HUES6 (cell line): ENCODE measurements at regions not wholly inside any gene's neighbourhood (a gene's known extent, or its start where the extent isn't known, plus 50 kb on each side); places are given as distances from the start of the nearest gene placed in this dataset.

Source experiments
- H3K27ac ChIP-seq: 2 replicates; pipeline ENCODE4 v1.7.0; 2013; ENCODE audit warnings: low read depth, mild to moderate bottlenecking, low read length, inconsistent platforms
- H3K27me3 ChIP-seq: 2 replicates; pipeline ENCODE4 v1.6.1; 2013; ENCODE audit warnings: low read length; ENCODE audit not compliant: control insufficient read depth, insufficient read depth
- H3K36me3 ChIP-seq: 2 replicates; pipeline ENCODE4 v1.6.1; 2013; ENCODE audit warnings: low read length; ENCODE audit not compliant: control insufficient read depth, insufficient read depth
- H3K4me1 ChIP-seq: 2 replicates; pipeline ENCODE4 v1.6.1; 2013; ENCODE audit warnings: low read length; ENCODE audit not compliant: control insufficient read depth, insufficient read depth
- H3K4me3 ChIP-seq: 2 replicates; pipeline ENCODE4 v1.5.1; 2013; ENCODE audit warnings: low read depth, low read length
- H3K9ac ChIP-seq: one replicate; pipeline ENCODE4 v1.6.1; 2013; ENCODE audit warnings: mild to moderate bottlenecking, low read length
- H3K9me3 ChIP-seq: 2 replicates; pipeline ENCODE4 v1.6.1; 2013; ENCODE audit warnings: low read depth, low read length; ENCODE audit not compliant: control insufficient read depth, insufficient read depth

DNA sequence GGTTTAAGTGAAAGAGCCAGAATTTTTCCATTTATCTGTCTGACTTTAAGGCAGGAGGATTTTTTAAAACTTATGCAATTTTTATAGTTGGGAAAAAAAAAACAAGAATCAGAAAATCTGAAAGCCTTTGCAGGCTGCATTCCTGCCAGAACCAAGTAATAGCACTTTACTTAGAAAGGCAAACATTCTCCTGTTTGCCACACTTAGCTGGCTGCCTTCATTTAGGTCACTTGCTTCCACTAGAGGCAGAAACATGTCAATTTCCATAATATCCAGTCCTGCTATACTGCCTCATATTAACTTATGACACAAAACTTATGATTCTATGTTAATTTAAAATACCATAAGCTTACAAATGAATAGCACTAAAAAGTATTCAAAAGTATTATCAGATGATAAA is 425.8 kb downstream of the FRK start:
- Histone ChIP-seq H3K4me3 (no peak overlapping the region), H3K9me3 (no peaks in the 10 kb centered on the region), H3K27me3 (no peaks in the 10 kb centered on the region), H3K9ac (no peak overlapping the region), H3K36me3 (no peaks in the 10 kb centered on the region), H3K4me1 (no peaks in the 10 kb centered on the region), H3K27ac (no peak overlapping the region)

DNA sequence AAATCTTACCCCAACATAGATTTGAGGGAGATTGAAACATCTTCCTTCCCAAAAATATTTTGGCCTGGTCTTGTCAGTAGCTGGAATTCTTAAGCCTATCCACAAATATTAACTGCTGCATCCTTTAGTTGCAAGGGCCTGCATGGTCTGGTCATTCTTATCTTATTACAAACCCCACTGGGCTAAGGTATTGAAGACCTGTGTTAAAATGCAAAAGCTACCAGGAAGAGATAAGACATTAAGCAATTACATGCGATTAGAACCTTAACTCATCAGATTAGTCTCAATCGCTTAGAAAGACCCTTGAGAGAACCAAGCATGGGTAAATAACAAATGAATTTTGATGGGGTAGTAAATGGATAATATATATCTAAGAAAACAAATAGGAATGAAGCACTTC is 426.6 kb downstream of the FRK start:
- Histone ChIP-seq H3K27ac (no peak overlapping the region), H3K9ac (no peak overlapping the region), H3K9me3 (no peaks in the 10 kb centered on the region), H3K4me1 (no peaks in the 10 kb centered on the region), H3K4me3 (no peak overlapping the region), H3K36me3 (no peaks in the 10 kb centered on the region), H3K27me3 (no peaks in the 10 kb centered on the region)

- no peaks in the 10 kb centered on the region for H3K36me3 ChIP-seq
- no peak overlapping the region for H3K27ac ChIP-seq
- no peaks in the 10 kb centered on the region for H3K27me3 ChIP-seq
- H3K9me3 ChIP-seq, result no peaks in the 10 kb centered on the region
- no peak overlapping the region for H3K4me3 ChIP-seq
- no peaks in the 10 kb centered on the region for H3K4me1 ChIP-seq
- no peak overlapping the region for H3K9ac ChIP-seq
Measured at GRCh38 chr6:115631028-115631427, 429.7 kb downstream of the FRK start.

DNA sequence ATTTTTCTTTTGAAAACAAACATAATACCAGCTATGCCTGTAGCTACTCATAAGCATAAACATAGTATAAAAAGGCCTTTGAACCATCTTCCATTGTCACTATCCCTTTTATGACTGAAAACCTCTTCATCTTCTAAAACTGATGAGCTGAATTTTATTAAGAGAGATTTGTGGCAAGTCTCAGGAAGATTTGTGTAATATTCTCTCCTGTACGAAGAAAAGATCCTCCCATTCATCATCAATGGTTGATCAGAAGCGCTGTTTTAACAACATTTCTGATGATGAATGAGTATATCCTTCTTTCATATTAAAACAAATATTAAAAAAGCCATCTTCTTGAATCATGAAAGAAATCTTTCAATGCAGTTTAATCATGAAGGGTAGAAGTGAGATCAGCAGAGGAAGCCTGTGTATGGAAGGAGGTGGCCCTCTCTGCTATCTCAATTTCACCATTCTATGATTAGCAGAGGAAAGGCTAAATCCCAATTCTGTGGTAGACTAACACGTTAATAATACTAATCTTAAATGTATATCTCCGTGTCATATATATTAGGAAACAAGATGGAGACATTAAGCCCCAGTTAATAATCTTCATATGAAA is 430.2 kb downstream of the FRK start:
- Histone ChIP-seq H3K9me3 (no peaks in the 10 kb centered on the region), H3K4me1 (no peaks in the 10 kb centered on the region), H3K36me3 (no peaks in the 10 kb centered on the region), H3K27me3 (no peaks in the 10 kb centered on the region), H3K9ac (no peak overlapping the region), H3K4me3 (no peak overlapping the region), H3K27ac (no peak overlapping the region)

DNA sequence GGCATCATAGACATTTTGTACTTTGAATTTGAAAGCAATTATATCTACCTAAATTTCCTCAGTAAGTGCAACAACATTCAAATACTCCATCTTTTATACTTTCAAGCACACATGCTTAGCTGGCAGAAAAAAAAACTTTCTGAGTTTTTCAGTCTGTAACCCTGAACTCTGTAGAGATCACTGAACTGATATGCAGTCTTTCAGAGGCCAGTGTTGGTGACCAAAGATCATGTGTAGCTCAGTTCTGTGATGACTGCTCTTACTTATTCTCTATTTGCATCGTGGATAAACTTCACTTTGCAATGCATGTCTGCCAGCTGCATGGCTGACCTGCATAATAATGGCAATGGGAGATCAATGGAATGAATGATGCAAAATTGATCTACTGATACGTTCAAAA is 431.3 kb downstream of the FRK start:
- H3K36me3 ChIP-seq, result no peaks in the 10 kb centered on the region
- no peak overlapping the region for H3K4me3 ChIP-seq
- no peaks in the 10 kb centered on the region for H3K9me3 ChIP-seq
- H3K27ac ChIP-seq, result no peak overlapping the region
- H3K27me3 ChIP-seq, result no peaks in the 10 kb centered on the region
- H3K9ac ChIP-seq, result no peak overlapping the region
- H3K4me1 ChIP-seq, result no peaks in the 10 kb centered on the region

- Histone ChIP-seq H3K9me3 (no peaks in the 10 kb centered on the region), H3K4me3 (no peak overlapping the region), H3K27ac (no peak overlapping the region), H3K9ac (no peak overlapping the region), H3K36me3 (no peaks in the 10 kb centered on the region), H3K27me3 (no peaks in the 10 kb centered on the region), H3K4me1 (no peaks in the 10 kb centered on the region; the same call in 1 of the 2 replicates)
Measured at GRCh38 chr6:115618256-115618655, 442.4 kb downstream of the FRK start.

GRCh38 chr6:115617031-115617430 is 443.7 kb downstream of the FRK start:
- Histone ChIP-seq H3K4me3 (no peak overlapping the region), H3K36me3 (no peaks in the 10 kb centered on the region), H3K27me3 (no peaks in the 10 kb centered on the region), H3K4me1 (no peaks in the 10 kb centered on the region; the same call in 1 of the 2 replicates), H3K9ac (no peak overlapping the region), H3K9me3 (no peaks in the 10 kb centered on the region), H3K27ac (no peak overlapping the region)

- Histone ChIP-seq H3K9me3 (no peaks in the 10 kb centered on the region), H3K4me1 (no peaks in the 10 kb centered on the region; the same call in 1 of the 2 replicates), H3K36me3 (no peaks in the 10 kb centered on the region), H3K9ac (no peak overlapping the region), H3K27ac (no peak overlapping the region), H3K27me3 (no peaks in the 10 kb centered on the region), H3K4me3 (no peak overlapping the region)
Measured at GRCh38 chr6:115613488-115613887, 447.2 kb downstream of the FRK start.

- H3K27ac ChIP-seq, result no peak overlapping the region
Measured at GRCh38 chr6:115612796-115613479, 447.8 kb downstream of the FRK start.

DNA sequence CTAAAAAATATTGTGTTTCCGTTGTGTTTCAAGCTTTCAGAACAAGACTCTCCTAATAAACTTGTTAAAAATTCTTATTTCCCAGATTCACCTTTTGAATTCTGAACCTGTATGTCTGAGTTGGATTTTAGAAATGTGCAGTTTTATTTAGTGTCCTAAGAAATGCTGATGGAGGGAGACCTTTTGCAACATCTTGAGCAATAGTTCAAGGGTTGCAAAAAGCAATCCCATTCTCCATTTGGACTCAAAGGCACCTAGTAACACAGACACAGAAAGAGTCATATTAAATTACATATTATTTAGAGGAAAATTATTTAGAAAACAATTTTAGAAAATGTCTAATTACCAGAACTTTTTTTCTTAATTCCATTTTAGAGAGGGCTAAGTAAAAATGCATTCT is 448.5 kb downstream of the FRK start:
- Histone ChIP-seq H3K27ac (no peak overlapping the region), H3K9me3 (no peaks in the 10 kb centered on the region), H3K9ac (no peak overlapping the region), H3K27me3 (no peaks in the 10 kb centered on the region), H3K4me1 (no peaks in the 10 kb centered on the region; the same call in 1 of the 2 replicates), H3K4me3 (no peak overlapping the region), H3K36me3 (no peaks in the 10 kb centered on the region)

More at GRCh38 chr6:115612796-115613479, 447.8 kb downstream of the FRK start:
- H3K9me3 ChIP-seq, result no peaks in the 10 kb centered on the region
- H3K36me3 ChIP-seq, result no peaks in the 10 kb centered on the region
- no peak overlapping the region for H3K9ac ChIP-seq
- no peak overlapping the region for H3K4me3 ChIP-seq
- H3K27me3 ChIP-seq, result no peaks in the 10 kb centered on the region
- no peaks in the 10 kb centered on the region; the same call in 1 of the 2 replicates for H3K4me1 ChIP-seq

DNA sequence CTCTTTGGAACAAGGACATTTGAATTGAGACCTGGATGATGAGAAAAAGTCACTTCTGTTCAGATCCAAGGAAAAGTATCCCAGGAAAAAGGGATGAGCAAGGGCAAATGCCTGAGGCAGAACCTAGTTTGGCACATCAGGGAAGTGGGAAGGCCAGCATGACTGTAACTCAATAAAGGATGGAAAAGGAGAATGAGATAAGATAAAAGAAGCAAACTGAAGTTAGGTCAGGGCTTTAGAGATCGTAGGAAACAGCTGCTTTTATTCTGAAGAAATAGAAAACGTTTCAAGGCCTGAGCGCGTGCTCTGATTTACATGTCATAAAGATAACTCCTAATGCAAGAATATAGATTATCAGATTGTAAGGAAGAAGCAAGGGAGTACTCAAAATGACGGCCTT is 450.0 kb downstream of the FRK start:
- H3K27me3 ChIP-seq, result no peaks in the 10 kb centered on the region

More for the DNA sequence above, 450.0 kb downstream of the FRK start:
- no peaks in the 10 kb centered on the region for H3K9me3 ChIP-seq
- no peak overlapping the region for H3K27ac ChIP-seq
- no peaks in the 10 kb centered on the region for H3K36me3 ChIP-seq
- H3K4me3 ChIP-seq, result no peak overlapping the region
- no peaks in the 10 kb centered on the region for H3K4me1 ChIP-seq
- no peak overlapping the region for H3K9ac ChIP-seq
